ENCODE measurements at regions not wholly inside any gene's neighbourhood (a gene's known extent, or its start where the extent isn't known, plus 50 kb on each side); places are given as distances from the start of the nearest gene placed in this dataset.

DNA sequence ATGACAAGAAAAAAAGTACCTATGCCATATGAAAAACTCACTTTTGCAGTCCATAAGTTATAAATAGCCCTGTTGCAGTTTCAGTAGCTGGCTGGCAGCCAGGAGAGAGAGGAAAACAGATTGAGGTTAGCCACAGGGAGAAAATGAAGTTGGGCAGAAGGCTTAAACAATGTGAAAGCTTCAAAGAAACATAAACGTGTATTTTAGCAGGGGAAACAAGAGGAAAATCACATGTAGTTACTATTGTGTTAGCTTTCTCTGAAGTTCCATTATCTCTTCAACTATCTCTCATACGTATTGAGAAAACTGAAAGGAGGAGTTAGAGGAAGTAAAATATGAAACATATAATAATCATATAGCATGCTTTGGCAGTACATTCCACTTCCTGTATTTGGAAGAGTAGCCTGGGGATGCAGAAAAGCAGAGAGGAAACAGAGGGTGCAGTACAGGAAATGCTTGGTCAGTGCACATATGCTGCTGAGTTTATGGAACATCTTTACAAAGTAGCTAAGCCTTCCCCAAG, 1551.1 kb downstream of the EFNB2 start:
- DNase-seq = peak; percentile 43 to 59 (median 54)
- Mint-ChIP-seq H3K36me3 (no peaks in the 10 kb centered on the region), H3K4me1 (peaks cover 19 to 35% of the 10 kb centered on the region in 2 donors), H3K4me3 (peak overlapping the region; percentile 60 to 74 (median 68)), H3K9me3 (no peaks in the 10 kb centered on the region), H3K27me3 (ENCODE audit: low read depth in 3 of 3) (peaks cover 0 to 4% (median 0%) of the 10 kb centered on the region in 3 donors), H3K27ac (peak overlapping the region; percentile 46 to 86 (median 80))

DNA sequence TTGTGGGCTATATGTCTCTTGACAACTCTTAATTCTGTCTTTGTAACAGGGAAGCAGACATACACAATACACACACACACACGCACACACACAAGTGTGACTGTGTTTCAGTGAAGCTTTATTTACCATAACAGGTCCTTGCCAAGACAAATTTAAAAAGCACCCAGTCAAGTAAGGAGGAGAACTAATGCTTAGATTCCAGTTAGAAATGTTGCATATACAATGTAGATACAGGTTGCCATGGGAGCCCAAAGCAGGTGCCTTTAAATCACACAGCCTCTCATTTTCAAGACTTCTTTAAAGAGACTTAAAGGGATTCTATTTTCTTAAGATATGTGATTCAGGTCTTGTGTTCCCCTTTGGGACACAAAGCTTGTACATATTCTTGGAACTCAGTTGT, 1551.9 kb downstream of the EFNB2 start:
- H3K4me1 Mint-ChIP-seq = peaks cover 19 to 43% of the 10 kb centered on the region in 2 donors
- peak overlapping the region in 1 of 6 donors; percentile 73 for H3K27ac Mint-ChIP-seq
- H3K27me3 Mint-ChIP-seq (ENCODE audit: low read depth in 3 of 3) = peaks cover 0 to 4% (median 0%) of the 10 kb centered on the region in 3 donors
- H3K4me3 Mint-ChIP-seq = no peak overlapping the region
- H3K9me3 Mint-ChIP-seq = no peaks in the 10 kb centered on the region
- no peak for DNase-seq
- H3K36me3 Mint-ChIP-seq = no peaks in the 10 kb centered on the region

DNA sequence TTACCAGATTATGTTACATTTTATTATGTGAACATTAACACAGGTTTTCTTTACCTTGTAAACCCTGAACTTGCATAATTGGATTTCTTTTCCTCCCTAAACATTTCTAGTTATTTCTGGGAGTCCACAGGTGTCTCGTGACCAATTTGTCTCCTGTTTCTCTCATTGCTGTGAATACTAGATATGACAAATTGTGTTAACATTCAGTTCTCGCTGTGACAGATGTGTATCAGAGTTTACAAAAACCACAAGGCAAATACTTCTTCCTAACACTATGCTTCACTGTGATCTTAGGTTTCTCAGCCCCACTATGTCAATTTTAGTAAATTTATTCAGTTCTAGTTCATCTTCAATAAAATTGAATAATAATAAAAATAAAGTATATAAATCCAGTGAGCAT, 1554.9 kb downstream of the EFNB2 start:
- no peak for DNase-seq
- peaks cover 33 to 57% of the 10 kb centered on the region in 2 donors for H3K4me1 Mint-ChIP-seq

DNA sequence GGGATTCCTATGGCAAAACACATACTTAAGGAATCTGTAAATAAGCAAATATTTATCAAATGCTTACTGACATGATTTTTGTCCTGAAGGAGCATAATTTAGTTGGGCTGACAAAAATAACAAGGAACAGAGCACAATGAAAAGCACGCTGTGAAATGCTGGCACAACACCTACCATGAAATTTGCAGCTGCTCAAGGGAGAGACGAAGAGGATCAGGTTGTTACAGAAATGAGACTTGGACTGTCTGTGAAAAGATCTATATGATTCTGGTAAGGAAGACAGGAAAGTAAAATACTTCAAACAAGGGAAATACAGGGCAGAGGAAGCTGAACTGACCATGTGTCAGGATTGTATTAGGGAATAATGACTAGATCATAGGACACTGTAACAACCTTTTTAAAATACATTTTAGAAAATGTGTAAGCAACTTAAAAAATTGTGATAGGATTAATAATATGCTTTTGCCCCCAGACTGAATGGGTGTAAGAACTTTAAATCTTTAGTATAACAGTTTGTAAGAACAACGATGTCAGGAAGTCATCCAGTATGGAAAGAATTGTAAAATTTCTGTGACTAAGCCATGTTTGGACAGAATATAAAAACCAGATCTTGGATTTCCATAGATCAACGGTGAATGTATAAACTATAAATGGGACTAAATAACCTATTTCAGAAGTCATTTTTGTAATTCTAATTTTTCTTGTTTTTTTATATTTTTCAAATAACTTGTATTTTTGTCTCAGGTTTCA, 1556.0 kb downstream of the EFNB2 start:
- H3K4me1 Mint-ChIP-seq = peaks cover 29 to 55% of the 10 kb centered on the region in 2 donors
- no peak overlapping the region for H3K27ac Mint-ChIP-seq

More for the DNA sequence above, 1554.9 kb downstream of the EFNB2 start:
- Mint-ChIP-seq H3K27me3 (ENCODE audit: low read depth in 3 of 3) (peaks cover 0 to 4% (median 0%) of the 10 kb centered on the region in 3 donors), H3K27ac (peak overlapping the region in 1 of 6 donors; percentile 55), H3K36me3 (no peaks in the 10 kb centered on the region), H3K9me3 (no peaks in the 10 kb centered on the region), H3K4me3 (no peak overlapping the region)

DNA sequence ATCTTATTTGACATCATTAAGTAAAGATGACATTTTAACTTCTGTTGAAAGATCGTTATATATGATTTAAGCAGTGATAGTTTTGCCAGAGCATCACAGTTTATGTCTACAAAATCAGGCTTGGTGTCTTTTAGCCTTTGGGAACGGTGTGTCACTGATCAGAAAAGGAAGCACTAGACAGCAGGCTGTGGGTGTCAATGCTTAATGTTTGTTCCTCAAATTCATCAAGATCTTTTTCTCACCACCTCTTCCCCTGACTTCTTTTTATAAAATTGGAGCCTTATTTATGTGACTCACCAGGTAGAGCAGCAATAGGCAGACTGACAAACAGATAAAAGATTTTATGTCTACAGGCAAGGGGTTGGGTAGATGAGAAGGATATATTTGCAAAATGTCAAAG, 1558.5 kb downstream of the EFNB2 start:
- no peaks in the 10 kb centered on the region for H3K9me3 Mint-ChIP-seq
- no peak overlapping the region for H3K4me3 Mint-ChIP-seq
- peaks cover 0 to 2% (median 0%) of the 10 kb centered on the region in 3 donors for H3K27me3 Mint-ChIP-seq (ENCODE audit: low read depth in 3 of 3)
- DNase-seq = no peak
- no peak overlapping the region for H3K27ac Mint-ChIP-seq
- peaks cover 23 to 41% of the 10 kb centered on the region in 2 donors for H3K4me1 Mint-ChIP-seq
- H3K36me3 Mint-ChIP-seq = no peaks in the 10 kb centered on the region

More for the DNA sequence above, 1556.0 kb downstream of the EFNB2 start:
- no peak for DNase-seq
- Mint-ChIP-seq H3K4me3 (no peak overlapping the region), H3K36me3 (no peaks in the 10 kb centered on the region), H3K9me3 (no peaks in the 10 kb centered on the region), H3K27me3 (ENCODE audit: low read depth in 3 of 3) (peaks cover 0 to 4% (median 0%) of the 10 kb centered on the region in 3 donors)

DNA sequence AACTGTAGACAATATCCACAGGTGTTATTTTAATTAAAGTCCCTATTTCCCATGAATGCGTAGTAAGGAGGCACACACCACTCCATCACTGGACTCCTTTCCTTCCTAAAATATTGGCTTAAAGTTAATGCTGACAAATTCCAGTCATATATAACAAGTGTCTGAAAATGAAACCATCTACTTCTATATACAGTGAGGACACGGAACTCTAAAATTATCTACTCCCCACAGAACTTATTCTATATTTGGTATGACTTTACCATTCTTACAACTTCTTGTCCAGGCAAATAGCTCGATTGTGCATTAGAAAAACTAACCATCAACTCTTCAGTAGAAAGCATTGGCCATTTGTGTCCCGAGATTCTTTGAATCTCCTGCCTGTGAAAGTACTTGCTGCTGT, 1560.2 kb downstream of the EFNB2 start:
- Mint-ChIP-seq H3K9me3 (no peaks in the 10 kb centered on the region), H3K4me3 (no peak overlapping the region), H3K27me3 (ENCODE audit: low read depth in 3 of 3) (no peaks in the 10 kb centered on the region), H3K36me3 (no peaks in the 10 kb centered on the region), H3K4me1 (peaks cover 19 to 31% of the 10 kb centered on the region in 2 donors), H3K27ac (peak overlapping the region in 1 of 6 donors; percentile 41)
- no peak for DNase-seq

DNA sequence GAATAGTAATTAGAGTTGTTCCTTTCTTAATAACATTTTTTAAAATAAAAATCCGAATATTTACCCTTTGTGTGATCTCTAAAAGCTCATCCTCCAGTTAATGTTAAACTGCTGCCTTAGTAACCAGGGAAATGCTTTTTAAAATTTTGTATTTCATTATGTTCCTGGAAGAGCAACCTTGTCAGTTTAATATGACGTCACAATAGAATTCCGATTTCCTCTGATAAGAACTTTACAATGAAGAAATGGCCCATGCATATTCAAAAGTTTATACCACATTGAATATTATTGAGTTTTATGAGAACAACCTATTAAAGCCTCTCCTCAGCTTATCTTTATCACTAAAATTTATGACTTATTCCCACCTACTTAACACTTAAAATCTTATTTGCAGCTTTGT, 1566.6 kb downstream of the EFNB2 start:
- no peaks in the 10 kb centered on the region for H3K36me3 Mint-ChIP-seq
- H3K4me1 Mint-ChIP-seq = no peaks in the 10 kb centered on the region
- DNase-seq = no peak
- no peaks in the 10 kb centered on the region for H3K27me3 Mint-ChIP-seq (ENCODE audit: low read depth in 3 of 3)
- no peak overlapping the region for H3K4me3 Mint-ChIP-seq
- H3K27ac Mint-ChIP-seq = no peak overlapping the region
- peaks cover 0 to 2% (median 0%) of the 10 kb centered on the region in 6 donors for H3K9me3 Mint-ChIP-seq

DNA sequence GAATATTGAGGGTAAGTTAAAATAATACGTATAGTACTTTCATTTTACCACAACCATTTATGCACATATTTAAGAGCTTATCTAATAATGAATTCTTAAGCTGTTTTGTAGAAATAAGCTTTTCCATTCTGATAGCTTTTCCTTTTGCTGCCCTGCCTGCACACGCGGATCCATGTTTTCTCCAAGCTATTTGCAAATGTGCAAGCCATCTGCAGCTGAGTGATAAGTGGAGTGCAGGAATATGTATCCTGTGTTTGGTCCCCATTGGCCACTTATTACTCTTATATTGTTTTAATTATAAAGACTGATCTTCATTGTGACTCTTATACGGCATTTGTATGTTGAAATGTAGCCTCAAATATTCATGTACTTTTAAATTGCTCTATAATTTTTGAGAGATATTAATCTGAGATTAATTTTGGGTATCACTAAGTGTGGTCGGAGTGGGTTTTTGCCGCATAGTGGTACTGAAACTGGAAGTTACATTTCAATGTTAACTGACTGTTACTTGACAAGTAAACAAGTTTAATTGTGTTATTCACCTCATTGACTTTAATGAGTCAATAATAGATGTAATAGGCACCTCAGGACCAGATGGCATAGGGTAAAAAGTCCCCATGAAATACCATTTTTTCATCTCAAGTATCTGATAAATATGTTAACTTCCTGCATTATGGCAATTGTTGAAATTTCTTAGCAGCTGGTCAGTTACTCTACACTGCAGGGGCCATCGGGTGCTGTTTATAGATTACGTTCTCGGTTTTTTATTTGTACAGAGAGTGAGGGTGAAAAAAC, 1567.4 kb downstream of the EFNB2 start:
- H3K4me3 Mint-ChIP-seq = no peak overlapping the region
- no peaks in the 10 kb centered on the region for H3K4me1 Mint-ChIP-seq
- H3K27ac Mint-ChIP-seq = no peak overlapping the region
- DNase-seq = no peak
- peaks cover 0 to 2% (median 0%) of the 10 kb centered on the region in 6 donors for H3K9me3 Mint-ChIP-seq
- peaks cover 0 to 4% (median 0%) of the 10 kb centered on the region in 3 donors for H3K36me3 Mint-ChIP-seq
- no peaks in the 10 kb centered on the region for H3K27me3 Mint-ChIP-seq (ENCODE audit: low read depth in 3 of 3)

DNA sequence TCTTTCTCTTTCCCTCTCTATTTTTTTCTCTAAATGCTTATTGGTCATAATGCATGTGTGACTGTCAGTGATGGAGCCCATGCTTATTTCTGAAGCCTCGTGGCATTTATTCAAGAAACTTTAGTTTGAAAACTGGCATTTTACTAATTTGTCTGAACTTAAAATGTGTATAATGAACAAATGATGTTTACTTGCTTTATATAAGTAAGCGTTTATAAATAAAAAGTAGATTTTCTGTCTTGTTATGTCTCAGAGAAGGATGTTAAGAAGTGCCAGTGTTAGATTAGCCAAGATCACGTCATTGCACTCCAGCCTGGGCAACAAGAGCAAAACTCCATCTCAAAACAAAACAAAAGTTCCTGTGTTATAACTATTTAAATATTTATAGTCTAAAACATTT, 1568.1 kb downstream of the EFNB2 start:
- H3K4me1 Mint-ChIP-seq = no peaks in the 10 kb centered on the region
- no peak overlapping the region for H3K27ac Mint-ChIP-seq
- peaks cover 0 to 4% (median 0%) of the 10 kb centered on the region in 3 donors for H3K36me3 Mint-ChIP-seq
- H3K4me3 Mint-ChIP-seq = no peak overlapping the region
- peaks cover 0 to 2% (median 0%) of the 10 kb centered on the region in 6 donors for H3K9me3 Mint-ChIP-seq
- H3K27me3 Mint-ChIP-seq (ENCODE audit: low read depth in 3 of 3) = no peaks in the 10 kb centered on the region
- no peak for DNase-seq

DNA sequence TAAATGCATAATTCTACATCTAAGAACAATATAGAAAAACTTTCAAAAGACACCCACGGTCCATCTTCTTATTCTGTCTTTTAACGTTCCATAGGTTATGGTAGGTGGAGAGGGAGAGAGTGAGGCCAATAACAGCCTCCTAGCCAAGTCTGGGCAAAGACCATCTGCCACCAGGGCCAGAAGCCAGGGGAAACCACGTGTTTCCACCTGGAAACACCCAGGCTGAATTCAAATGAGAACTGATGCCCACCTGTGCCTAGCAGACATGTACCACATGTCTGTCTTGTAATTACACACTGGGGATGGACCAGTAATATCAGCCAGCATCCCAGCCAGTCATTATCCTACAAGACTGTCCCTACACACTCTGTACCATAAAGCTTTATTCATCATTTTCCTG, 1573.1 kb downstream of the EFNB2 start:
- H3K4me1 Mint-ChIP-seq = no peaks in the 10 kb centered on the region
- peaks cover 0 to 14% (median under 1%) of the 10 kb centered on the region in 6 donors for H3K9me3 Mint-ChIP-seq
- H3K27me3 Mint-ChIP-seq (ENCODE audit: low read depth in 3 of 3) = no peaks in the 10 kb centered on the region
- no peak overlapping the region for H3K27ac Mint-ChIP-seq
- peaks cover 0 to 4% (median 0%) of the 10 kb centered on the region in 3 donors for H3K36me3 Mint-ChIP-seq
- no peak for DNase-seq
- H3K4me3 Mint-ChIP-seq = no peak overlapping the region

DNA sequence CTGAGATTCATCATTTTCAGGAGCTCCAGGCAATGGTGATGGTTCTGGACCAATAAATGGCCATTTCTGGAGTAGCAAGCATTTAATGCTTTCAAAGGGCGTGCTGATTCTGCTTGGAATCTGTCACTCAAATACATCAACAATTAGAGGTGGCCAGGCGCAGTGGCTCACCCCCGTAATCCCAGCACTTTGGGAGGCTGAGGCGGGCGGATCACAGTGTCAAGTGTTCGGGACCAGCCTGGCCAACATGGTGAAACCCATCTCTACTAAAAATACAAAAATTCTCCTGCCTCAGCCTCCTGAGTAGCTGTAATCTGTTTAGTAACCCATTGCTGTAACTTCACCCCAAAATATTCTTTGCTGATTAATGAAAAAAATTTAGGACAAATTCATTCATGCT, 1574.2 kb downstream of the EFNB2 start:
- no peaks in the 10 kb centered on the region for H3K27me3 Mint-ChIP-seq (ENCODE audit: low read depth in 3 of 3)
- peaks cover 0 to 4% (median 0%) of the 10 kb centered on the region in 3 donors for H3K36me3 Mint-ChIP-seq
- no peak overlapping the region for H3K27ac Mint-ChIP-seq
- no peak overlapping the region for H3K4me3 Mint-ChIP-seq
- DNase-seq = no peak
- H3K4me1 Mint-ChIP-seq = no peaks in the 10 kb centered on the region
- H3K9me3 Mint-ChIP-seq = peaks cover 0 to 14% (median under 1%) of the 10 kb centered on the region in 6 donors

DNA sequence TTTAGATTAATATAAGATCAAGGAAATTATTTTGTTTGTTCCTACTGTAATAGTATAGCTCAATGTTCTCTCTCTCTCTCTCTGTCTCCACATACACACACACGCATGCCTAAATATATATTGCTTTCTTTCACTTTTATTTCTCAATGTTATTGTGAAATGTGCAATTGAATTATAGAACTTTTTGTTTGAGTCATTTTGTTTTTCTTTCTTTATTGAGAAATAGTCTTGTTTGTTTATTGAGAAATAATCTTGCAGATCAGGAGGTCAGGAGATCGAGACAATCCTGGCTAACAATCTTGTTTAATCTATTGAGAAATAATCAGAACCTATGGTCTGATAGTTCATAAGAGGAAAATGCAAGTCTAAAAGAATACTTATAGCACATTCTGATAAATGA, 1581.3 kb downstream of the EFNB2 start:
- Mint-ChIP-seq H3K9me3 (peaks cover 0 to 7% (median 0%) of the 10 kb centered on the region in 6 donors), H3K4me1 (peaks cover 1 to 8% of the 10 kb centered on the region in 2 donors), H3K27me3 (ENCODE audit: low read depth in 3 of 3) (peaks cover 0 to 3% (median 0%) of the 10 kb centered on the region in 3 donors), H3K27ac (no peak overlapping the region), H3K4me3 (no peak overlapping the region), H3K36me3 (peaks cover 0 to 3% (median 0%) of the 10 kb centered on the region in 3 donors)
- no peak for DNase-seq

DNA sequence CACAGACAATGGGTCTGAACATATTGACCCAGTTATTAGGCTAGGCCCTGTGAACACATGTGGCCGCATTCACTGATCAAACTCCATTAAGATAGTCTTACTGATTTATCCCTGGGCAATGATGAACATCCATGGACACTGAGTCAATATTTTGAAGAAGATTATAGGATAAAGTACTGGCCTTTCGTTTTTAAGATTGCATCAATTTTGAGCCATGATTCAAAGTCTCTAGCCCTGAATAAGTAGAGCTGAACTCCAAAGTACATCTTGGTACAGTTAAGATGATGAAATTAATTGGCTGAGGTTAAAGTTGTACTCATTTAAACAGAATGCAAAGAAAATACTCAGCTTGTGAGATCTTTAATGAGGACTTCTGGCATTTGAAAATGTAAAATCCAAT, 1581.9 kb downstream of the EFNB2 start:
- Mint-ChIP-seq H3K4me1 (peaks cover 1 to 8% of the 10 kb centered on the region in 2 donors), H3K36me3 (peaks cover 0 to 3% (median 0%) of the 10 kb centered on the region in 3 donors), H3K27me3 (ENCODE audit: low read depth in 3 of 3) (peaks cover 0 to 3% (median 0%) of the 10 kb centered on the region in 3 donors), H3K4me3 (no peak overlapping the region), H3K27ac (no peak overlapping the region), H3K9me3 (peaks cover 0 to 7% (median 0%) of the 10 kb centered on the region in 6 donors)
- no peak for DNase-seq
